ENCODE measurements at regions not wholly inside any gene's neighbourhood (a gene's known extent, or its start where the extent isn't known, plus 50 kb on each side); places are given as distances from the start of the nearest gene placed in this dataset.
A peak's percentile ranks its signal among the peaks of the same experiment; 100 is the strongest.

- H2BK120ac ChIP-seq (ENCODE audit: low read depth, low read length), result peak overlapping the region; percentile 93
- peaks cover 3% of the 10 kb centered on the region; the same call in 1 of the 2 replicates for H3K9me3 ChIP-seq (ENCODE audit: control insufficient read depth, insufficient read depth, low read length)
- H2AFZ ChIP-seq (replicated peaks; ENCODE audit: low read length, poor library complexity), result no peak overlapping the region
- H3K4ac ChIP-seq (ENCODE audit: low read depth, low read length), result peak overlapping the region; percentile 66; the same call in 1 of the 2 replicates
- peak overlapping the region; percentile 48 to 86 for H4K8ac ChIP-seq (ENCODE audit: low read depth in 2 of 2, low read length in 2 of 2)
- H3K79me1 ChIP-seq (ENCODE audit: low read depth in 1 of 2, low read length in 2 of 2), result peaks cover 3 to 15% of the 10 kb centered on the region in 2 experiments; a peak in 3 of 4 replicates
- DNase-seq (peak; percentile 92), ATAC-seq (ENCODE audit: low read depth) (peak; percentile 64)
- H4K20me1 ChIP-seq (ENCODE audit: insufficient read depth, low read length), result no peaks in the 10 kb centered on the region
- dilution Hi-C loops (cut with HindIII; ENCODE audit: low sequenced_read_pairs, unreplicated experiment) (no loop called here), in situ Hi-C loops (cut with MboI; ENCODE audit: low sequenced_read_pairs) (loop anchor here (10.0 kb wide), 2 partner anchors 111 to 181 kb away; partner anchors contain the start of gene COL5A2), intact Hi-C loops (cut with micrococcal nuclease) (loop anchor here (2.0 to 5.0 kb wide), 5 partner anchors 75 to 764 kb away; no protein-coding TSS in a partner anchor)
- no TSS peak for BruUV-seq (replicated peaks)
- no peaks in the 10 kb centered on the region for H3K36me3 ChIP-seq (ENCODE audit: control insufficient read depth, insufficient read depth, low read length)
- peak overlapping the region; percentile 88 for H2BK20ac ChIP-seq (ENCODE audit: low read depth, low read length)
- peak overlapping the region; percentile 65 for H3K27ac ChIP-seq (ENCODE audit: insufficient read depth, low read length)
- peak overlapping the region; percentile 82 for H4K91ac ChIP-seq (ENCODE audit: insufficient read depth, low read depth, low read length)
- H3K9me1 ChIP-seq (ENCODE audit: insufficient read depth, low read length), result peaks cover 7% of the 10 kb centered on the region
- H2BK15ac ChIP-seq (ENCODE audit: low read depth, low read length), result peak overlapping the region; percentile 57; the same call in 1 of the 3 replicates
- peak overlapping the region; percentile 97 for H2BK5ac ChIP-seq (ENCODE audit: low read depth, low read length, poor library complexity, severe bottlenecking)
- H3K27me3 ChIP-seq (ENCODE audit: control insufficient read depth, insufficient read depth, low read length), result no peaks in the 10 kb centered on the region
- H3K23ac ChIP-seq (ENCODE audit: low read depth, low read length), result peak overlapping the region; percentile 20; the same call in 1 of the 2 replicates
- H3K4me2 ChIP-seq (ENCODE audit: low read depth, low read length), result peak overlapping the region; percentile 80; the same call in 1 of the 2 replicates
- POLR2A ChIA-PET (ENCODE audit: unreplicated experiment), result interaction anchor here (0.5 to 1.6 kb wide), 6 partner anchors 35 to 1632 kb away, joined by 3 to 7 read pairs (median 4); partner anchors contain the start of gene COL5A2
- peak overlapping the region; percentile 45; the same call in 1 of the 2 replicates for H3K9ac ChIP-seq (ENCODE audit: low read depth, low read length)
- peak overlapping the region; percentile 67 for H3K56ac ChIP-seq (ENCODE audit: extremely low read depth, insufficient read depth, low read length)
- peak; percentile 7; the same call in 1 of the 2 replicates for TF ChIP-seq NFE2L2 (IDR thresholded peaks at IDR 0.05; ENCODE audit: low read depth, low read length)
- no peak for TF ChIP-seq MAFK (IDR thresholded peaks at IDR 0.05; ENCODE audit: low read depth, low read length)
- TF ChIP-seq CHD1 (IDR thresholded peaks at IDR 0.05; ENCODE audit: low read depth, low read length), result no peak
- no peak for TF ChIP-seq MAZ (IDR thresholded peaks at IDR 0.05; ENCODE audit: borderline replicate concordance, low read depth, low read length)
- no peak for TF ChIP-seq USF2 (IDR thresholded peaks at IDR 0.05; ENCODE audit: low read depth, low read length)
- TF ChIP-seq BHLHE40 (IDR thresholded peaks at IDR 0.05; ENCODE audit: low read depth, low read length), result peak; percentile 26; the same call in 1 of the 2 replicates
- peak; percentile 26; the same call in 1 of the 2 replicates for TF ChIP-seq SMC3 (IDR thresholded peaks at IDR 0.05; ENCODE audit: low read depth, low read length)
- TF ChIP-seq RCOR1 (IDR thresholded peaks at IDR 0.05; ENCODE audit: insufficient replicate concordance, low read length), result no peak
- TF ChIP-seq FOS (IDR thresholded peaks at IDR 0.05; ENCODE audit: low read depth, low read length), result peak; percentile 92
- TF ChIP-seq POLR2A (IDR thresholded peaks at IDR 0.05; ENCODE audit: low read depth, low read length), result no peak
- no peak for TF ChIP-seq RFX5 (IDR thresholded peaks at IDR 0.05; ENCODE audit: low read depth, low read length)
- peak; percentile 90 for TF ChIP-seq CEBPB (IDR thresholded peaks at IDR 0.05; ENCODE audit: low read depth, low read length)
- no peak for TF ChIP-seq MXI1 (IDR thresholded peaks at IDR 0.05; ENCODE audit: borderline replicate concordance, low read depth, low read length)
- peak; percentile 26; the same call in 1 of the 2 replicates for TF ChIP-seq RAD21 (IDR thresholded peaks at IDR 0.05; ENCODE audit: low read length)
- no peak for TF ChIP-seq ELK1 (IDR thresholded peaks at IDR 0.05; ENCODE audit: borderline replicate concordance, low read depth, low read length)
- H2AK9ac ChIP-seq (replicated peaks; ENCODE audit: low read depth, low read length, poor library complexity), result no peak overlapping the region
- peak overlapping the region; percentile 78; the same call in 1 of the 2 replicates for H4K5ac ChIP-seq (ENCODE audit: low read depth, low read length)
- H3K4me1 ChIP-seq (ENCODE audit: control insufficient read depth, insufficient read depth, low read length), result peaks cover 16% of the 10 kb centered on the region
- H3K18ac ChIP-seq (ENCODE audit: low read depth, low read length), result peak overlapping the region; percentile 97
- H2AK5ac ChIP-seq (ENCODE audit: low read depth, low read length), result 0 out of 2 replicates have a peak overlapping the region, but pooled peaks have one; percentile 65
- no peak overlapping the region for H3K4me3 ChIP-seq (ENCODE audit: insufficient read depth, low read depth, low read length)
- WGBS, 2 experiments (ENCODE audit: extremely low coverage in 2 of 2, insufficient read length in 1 of 2), result 20% methylated on average over 3 of the region's 3 CpGs; no CpG with 5 or more reads in 1 of the 2 experiments
- 0 out of 2 replicates have a peak overlapping the region, but pooled peaks have one; percentile 54 for H3K14ac ChIP-seq (replicated peaks; ENCODE audit: low read depth, low read length)
- CTCF ChIA-PET, result interaction anchor here (0.6 to 1.0 kb wide), 6 partner anchors 25 to 1890 kb away, joined by 3 to 6 read pairs (median 4); no protein-coding TSS in a partner anchor
Observed at GRCh38 chr2:189285962-189286645, 106.5 kb upstream of the COL5A2 start.

Measured in IMR-90 (cell line).